ENCODE measurements at regions not wholly inside any gene's neighbourhood (a gene's known extent, or its start where the extent isn't known, plus 50 kb on each side); places are given as distances from the start of the nearest gene placed in this dataset.

DNA sequence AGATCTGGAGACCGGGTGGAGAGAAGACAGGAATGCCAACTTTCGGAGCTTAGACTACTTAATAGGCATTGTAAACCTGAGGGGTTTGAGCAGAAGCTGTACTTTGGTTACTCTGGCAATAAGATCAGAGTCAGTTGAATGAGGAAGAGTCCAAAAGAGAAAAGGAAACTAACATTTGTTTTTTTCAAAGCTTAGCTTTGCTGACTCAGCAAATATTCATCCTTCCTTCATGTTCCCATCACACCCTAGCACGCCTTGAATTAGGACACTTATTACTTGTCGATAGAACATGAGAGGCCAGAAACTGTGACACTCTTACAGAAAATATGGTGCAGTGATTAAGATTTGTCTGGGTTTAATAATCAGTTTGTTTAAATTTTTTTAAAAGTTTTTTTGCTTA lies 266.9 kb upstream of the ATP2B1 start:
- TF ChIP-seq, protein P1, sequence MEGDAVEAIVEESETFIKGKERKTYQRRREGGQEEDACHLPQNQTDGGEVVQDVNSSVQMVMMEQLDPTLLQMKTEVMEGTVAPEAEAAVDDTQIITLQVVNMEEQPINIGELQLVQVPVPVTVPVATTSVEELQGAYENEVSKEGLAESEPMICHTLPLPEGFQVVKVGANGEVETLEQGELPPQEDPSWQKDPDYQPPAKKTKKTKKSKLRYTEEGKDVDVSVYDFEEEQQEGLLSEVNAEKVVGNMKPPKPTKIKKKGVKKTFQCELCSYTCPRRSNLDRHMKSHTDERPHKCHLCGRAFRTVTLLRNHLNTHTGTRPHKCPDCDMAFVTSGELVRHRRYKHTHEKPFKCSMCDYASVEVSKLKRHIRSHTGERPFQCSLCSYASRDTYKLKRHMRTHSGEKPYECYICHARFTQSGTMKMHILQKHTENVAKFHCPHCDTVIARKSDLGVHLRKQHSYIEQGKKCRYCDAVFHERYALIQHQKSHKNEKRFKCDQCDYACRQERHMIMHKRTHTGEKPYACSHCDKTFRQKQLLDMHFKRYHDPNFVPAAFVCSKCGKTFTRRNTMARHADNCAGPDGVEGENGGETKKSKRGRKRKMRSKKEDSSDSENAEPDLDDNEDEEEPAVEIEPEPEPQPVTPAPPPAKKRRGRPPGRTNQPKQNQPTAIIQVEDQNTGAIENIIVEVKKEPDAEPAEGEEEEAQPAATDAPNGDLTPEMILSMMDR (IDR thresholded peaks at IDR 0.05): no peak
- no peak for TF ChIP-seq POLR2A (IDR thresholded peaks at IDR 0.05)
- TF ChIP-seq POLR2AphosphoS5 (IDR thresholded peaks at IDR 0.05; ENCODE audit: insufficient read depth in 1 of 2, low read depth in 1 of 2): no peak

All from vagina (tissue), 2 donors.